ENCODE measurements at regions not wholly inside any gene's neighbourhood (a gene's known extent, or its start where the extent isn't known, plus 50 kb on each side); places are given as distances from the start of the nearest gene placed in this dataset.

DNA sequence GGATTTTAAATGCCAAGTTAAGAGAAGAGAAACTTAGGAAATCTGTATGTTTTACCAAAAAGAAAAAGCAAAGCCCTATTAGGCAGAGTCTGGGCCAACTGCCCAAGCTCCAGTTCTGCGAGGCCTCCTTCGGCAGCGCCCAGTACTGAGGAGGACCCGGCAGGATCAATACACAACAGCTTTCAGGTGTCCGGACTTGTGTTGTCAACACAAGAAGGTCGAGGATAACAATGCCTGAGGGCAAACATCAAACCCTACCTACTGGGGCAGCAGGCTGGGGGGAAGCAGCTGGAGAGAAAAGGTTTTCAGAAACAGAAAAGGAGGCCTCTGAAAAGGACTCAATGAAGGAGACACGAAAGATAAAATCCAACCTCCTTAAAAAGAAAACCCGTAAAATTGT lies 98.1 kb upstream of the GJB5 start:
- DNase-seq: no peak
- H3K4me1 ChIP-seq: no peaks in the 10 kb centered on the region
- H3K27me3 ChIP-seq: peaks cover 0 to 45% (median 7%) of the 10 kb centered on the region in 3 donors
- no peak for TF ChIP-seq POLR2AphosphoS5 (IDR thresholded peaks at IDR 0.05)
- TF ChIP-seq POLR2A (IDR thresholded peaks at IDR 0.05): no peak
- no peak for TF ChIP-seq CTCF (IDR thresholded peaks at IDR 0.05)
- TF ChIP-seq EP300 (IDR thresholded peaks at IDR 0.05): no peak
- no peaks in the 10 kb centered on the region for H3K36me3 ChIP-seq
- intact Hi-C loops (cut with DNase I; ENCODE audit: low total_unique reads): no loop called here
- no peak overlapping the region for H3K4me3 ChIP-seq
- H3K9me3 ChIP-seq: no peaks in the 10 kb centered on the region
- no peak overlapping the region for H3K27ac ChIP-seq
- 25 to 41% (median 27%) methylated on average over 8 of the region's 8 CpGs for WGBS, 5 donors

GRCh38 chr1:34657266-34657665 lies 97.6 kb upstream of the GJB5 start:
- no peaks in the 10 kb centered on the region for H3K9me3 ChIP-seq
- intact Hi-C loops (cut with DNase I; ENCODE audit: low total_unique reads): no loop called here
- no peak for TF ChIP-seq EP300 (IDR thresholded peaks at IDR 0.05)
- no peak for TF ChIP-seq POLR2A (IDR thresholded peaks at IDR 0.05)
- no peak for TF ChIP-seq POLR2AphosphoS5 (IDR thresholded peaks at IDR 0.05)
- no peak for TF ChIP-seq CTCF (IDR thresholded peaks at IDR 0.05)

DNA sequence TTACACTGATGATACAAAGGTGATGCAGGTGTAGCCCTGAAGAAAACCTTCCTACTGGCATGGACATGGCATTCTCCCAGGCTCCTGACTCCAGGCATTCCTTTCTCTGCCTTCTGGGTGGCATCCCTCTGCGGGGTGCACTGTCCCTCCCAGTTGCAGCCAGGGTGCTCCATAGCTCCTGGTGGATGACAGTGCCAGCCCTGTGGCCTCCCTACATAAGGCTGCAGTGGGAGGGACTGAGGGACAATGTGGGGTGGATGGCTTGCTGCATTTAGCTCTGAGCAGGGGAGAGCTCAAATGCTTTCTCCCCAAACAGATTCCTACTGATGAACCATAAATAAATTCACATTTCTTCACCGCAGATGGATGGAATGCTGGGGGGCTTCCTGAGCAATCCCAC lies 97.0 kb upstream of the GJB5 start:
- H3K27ac ChIP-seq: no peak overlapping the region
- DNase-seq: no peak
- WGBS, 5 donors: 71 to 96% (median 89%) methylated on average over 2 of the region's 2 CpGs
- TF ChIP-seq EP300 (IDR thresholded peaks at IDR 0.05) (no peak), POLR2A (IDR thresholded peaks at IDR 0.05) (no peak), POLR2AphosphoS5 (IDR thresholded peaks at IDR 0.05) (no peak), CTCF (IDR thresholded peaks at IDR 0.05) (no peak)
- H3K4me1 ChIP-seq: no peaks in the 10 kb centered on the region
- H3K36me3 ChIP-seq: no peaks in the 10 kb centered on the region
- intact Hi-C loops (cut with DNase I; ENCODE audit: low total_unique reads): no loop called here
- H3K4me3 ChIP-seq: no peak overlapping the region
- peaks cover 0 to 34% (median 3%) of the 10 kb centered on the region in 3 donors for H3K27me3 ChIP-seq
- H3K9me3 ChIP-seq: no peaks in the 10 kb centered on the region

More at GRCh38 chr1:34657266-34657665, 97.6 kb upstream of the GJB5 start:
- no peaks in the 10 kb centered on the region for H3K4me1 ChIP-seq
- peaks cover 0 to 40% (median 3%) of the 10 kb centered on the region in 3 donors for H3K27me3 ChIP-seq
- H3K4me3 ChIP-seq: no peak overlapping the region
- no peak for DNase-seq
- no peaks in the 10 kb centered on the region for H3K36me3 ChIP-seq
- no peak overlapping the region for H3K27ac ChIP-seq

GRCh38 chr1:34663031-34663430 lies 91.8 kb upstream of the GJB5 start:
- DNase-seq: peak in 1 of 2 donors; percentile 36
- Histone ChIP-seq H3K9me3 (no peaks in the 10 kb centered on the region), H3K27me3 (peaks cover 0 to 8% (median 3%) of the 10 kb centered on the region in 3 donors), H3K27ac (no peak overlapping the region), H3K36me3 (no peaks in the 10 kb centered on the region), H3K4me1 (no peaks in the 10 kb centered on the region), H3K4me3 (no peak overlapping the region)
- TF ChIP-seq POLR2AphosphoS5 (IDR thresholded peaks at IDR 0.05) (no peak), CTCF (IDR thresholded peaks at IDR 0.05) (no peak), EP300 (IDR thresholded peaks at IDR 0.05) (no peak), POLR2A (IDR thresholded peaks at IDR 0.05) (no peak)
- intact Hi-C loops (cut with DNase I; ENCODE audit: low total_unique reads): no loop called here
